ENCODE measurements at regions not wholly inside any gene's neighbourhood (a gene's known extent, or its start where the extent isn't known, plus 50 kb on each side); places are given as distances from the start of the nearest gene placed in this dataset.
"Not testable (repeated sequence)": the region's sequence is repeated elsewhere in the genome, so short reads cannot be mapped to it uniquely, and the experiment has no call there.

- Histone ChIP-seq H3K27me3 (no peaks in the 10 kb centered on the region), H3K36me3 (no peaks in the 10 kb centered on the region), H3K4me1 (no peaks in the 10 kb centered on the region), H3K27ac (no peak overlapping the region), H3K4me3 (no peak overlapping the region), H3K9me3 (peaks cover 0 to 2% (median 0%) of the 10 kb centered on the region in 11 donors)
- TF ChIP-seq CTCF (IDR thresholded peaks at IDR 0.05), result no peak
- intact Hi-C loops (cut with DNase I), result no loop called here
- no peak for DNase-seq
- ATAC-seq, result no peak
Observed at GRCh38 chr2:124996406-124996805, 971.3 kb downstream of the CNTNAP5 start.

GRCh38 chr2:124999906-125000305, 974.8 kb downstream of the CNTNAP5 start:
- TF ChIP-seq CTCF (IDR thresholded peaks at IDR 0.05), result no peak
- ATAC-seq (no peak), DNase-seq (no peak)
- Histone ChIP-seq H3K27me3 (no peaks in the 10 kb centered on the region), H3K4me1 (no peaks in the 10 kb centered on the region), H3K4me3 (no peak overlapping the region), H3K36me3 (no peaks in the 10 kb centered on the region), H3K9me3 (no peaks in the 10 kb centered on the region), H3K27ac (no peak overlapping the region)
- intact Hi-C loops (cut with DNase I), result no loop called here

GRCh38 chr2:125004106-125004800, 979.2 kb downstream of the CNTNAP5 start:
- 82 to 85% methylated on average over 7 of the region's 7 CpGs for WGBS, 2 donors
- no peak for DNase-seq
- Histone ChIP-seq H3K4me1 (no peaks in the 10 kb centered on the region), H3K9me3 (no peaks in the 10 kb centered on the region), H3K4me3 (no peak overlapping the region), H3K27ac (no peak overlapping the region), H3K36me3 (no peaks in the 10 kb centered on the region), H3K27me3 (no peaks in the 10 kb centered on the region)
- intact Hi-C loops (cut with DNase I), result no loop called here
- no peak for ATAC-seq
- TF ChIP-seq CTCF (IDR thresholded peaks at IDR 0.05), result no peak

GRCh38 chr2:125006676-125007075, 981.6 kb downstream of the CNTNAP5 start:
- Histone ChIP-seq H3K27ac (no peak overlapping the region), H3K36me3 (no peaks in the 10 kb centered on the region), H3K27me3 (no peaks in the 10 kb centered on the region), H3K4me3 (no peak overlapping the region), H3K9me3 (no peaks in the 10 kb centered on the region), H3K4me1 (no peaks in the 10 kb centered on the region)
- WGBS, 2 donors, result 69 to 84% methylated on average over 4 of the region's 4 CpGs
- DNase-seq (no peak), ATAC-seq (no peak)
- TF ChIP-seq CTCF (IDR thresholded peaks at IDR 0.05), result no peak
- intact Hi-C loops (cut with DNase I), result no loop called here

GRCh38 chr2:125028721-125029120, 1003.6 kb downstream of the CNTNAP5 start:
- H3K4me3 ChIP-seq; intact Hi-C loops (cut with DNase I); DNase-seq; H3K36me3 ChIP-seq; H3K27me3 ChIP-seq; H3K4me1 ChIP-seq; ATAC-seq; H3K27ac ChIP-seq: not testable (repeated sequence)
- 80 to 84% methylated on average over 4 of the region's 4 CpGs for WGBS, 2 donors
- H3K9me3 ChIP-seq, result peaks cover 0 to 35% (median 0%) of the 10 kb centered on the region in 11 donors
